NB4 (cell line): ENCODE measurements at regions not wholly inside any gene's neighbourhood (a gene's known extent, or its start where the extent isn't known, plus 50 kb on each side); places are given as distances from the start of the nearest gene placed in this dataset.

Source experiments
- POLR2A ChIP-seq: IDR thresholded peaks from 2 replicates; pipeline ENCODE4 v1.6.1; 2011; ENCODE audit warnings: mild to moderate bottlenecking; ENCODE audit not compliant: insufficient read length; ENCODE audit errors: extremely low read depth
- TF ChIP-seq, protein P1 (sequence below): IDR thresholded peaks from one replicate; pipeline ENCODE4 v1.5.1; 2012; ENCODE audit warnings: low read depth, low read length

DNA sequence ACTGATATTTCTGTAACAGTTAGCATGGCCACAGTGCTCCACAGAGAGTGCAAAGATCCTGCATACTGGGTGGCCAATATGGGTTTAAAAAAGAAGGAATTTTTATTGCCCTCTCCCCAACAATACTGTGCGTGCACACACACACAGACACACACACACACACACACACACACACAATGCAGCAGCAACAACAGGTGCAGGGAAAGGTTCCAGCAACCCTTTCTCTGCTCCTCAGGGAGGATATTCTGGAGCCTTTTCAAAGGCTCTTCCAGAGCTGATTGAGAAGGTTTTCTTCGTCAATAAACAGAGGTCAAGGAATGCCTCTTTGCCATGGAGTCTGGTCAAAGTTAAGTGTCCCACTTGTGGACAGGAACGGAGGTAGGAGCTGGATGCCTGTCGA, 84.8 kb upstream of the ZFP42 start:
- TF ChIP-seq, protein P1, sequence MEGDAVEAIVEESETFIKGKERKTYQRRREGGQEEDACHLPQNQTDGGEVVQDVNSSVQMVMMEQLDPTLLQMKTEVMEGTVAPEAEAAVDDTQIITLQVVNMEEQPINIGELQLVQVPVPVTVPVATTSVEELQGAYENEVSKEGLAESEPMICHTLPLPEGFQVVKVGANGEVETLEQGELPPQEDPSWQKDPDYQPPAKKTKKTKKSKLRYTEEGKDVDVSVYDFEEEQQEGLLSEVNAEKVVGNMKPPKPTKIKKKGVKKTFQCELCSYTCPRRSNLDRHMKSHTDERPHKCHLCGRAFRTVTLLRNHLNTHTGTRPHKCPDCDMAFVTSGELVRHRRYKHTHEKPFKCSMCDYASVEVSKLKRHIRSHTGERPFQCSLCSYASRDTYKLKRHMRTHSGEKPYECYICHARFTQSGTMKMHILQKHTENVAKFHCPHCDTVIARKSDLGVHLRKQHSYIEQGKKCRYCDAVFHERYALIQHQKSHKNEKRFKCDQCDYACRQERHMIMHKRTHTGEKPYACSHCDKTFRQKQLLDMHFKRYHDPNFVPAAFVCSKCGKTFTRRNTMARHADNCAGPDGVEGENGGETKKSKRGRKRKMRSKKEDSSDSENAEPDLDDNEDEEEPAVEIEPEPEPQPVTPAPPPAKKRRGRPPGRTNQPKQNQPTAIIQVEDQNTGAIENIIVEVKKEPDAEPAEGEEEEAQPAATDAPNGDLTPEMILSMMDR: no peak
- no peak for TF ChIP-seq POLR2A
